PC-9 (cell line): ENCODE measurements at regions not wholly inside any gene's neighbourhood (a gene's known extent, or its start where the extent isn't known, plus 50 kb on each side); places are given as distances from the start of the nearest gene placed in this dataset.

Source experiments
- BruUV-seq: library from RNA; stranded (reverse); fragments of 400-500 nt; replicated peaks from 2 replicates; lab custom pipeline; 2021; lab: Mats Ljungman, UMichigan
- CTCF ChIA-PET: fragments of 300-600 bp; sonication (Branson Sonifier 250); formaldehyde crosslinking; loops from one replicate; lab custom pipeline; 2022; ENCODE audit warnings: antibody characterized with exemption; lab: Charles Lee
- POLR2A ChIA-PET: fragments of 300-600 bp; sonication (Branson Sonifier 250); formaldehyde crosslinking; loops from one replicate; lab custom pipeline; 2022; ENCODE audit warnings: antibody characterized with exemption; ENCODE audit not compliant: unreplicated experiment; lab: Charles Lee
- DNase-seq, 2 experiments: peaks; one replicate each; pipeline versions ENCODE4 v3.0.0 to v3.0.0-alpha.2; 2015 to 2022; ENCODE audit warnings: mixed read lengths in 1 of 2
- H2AFZ ChIP-seq: fragments of 200-600 bp; sonication (generic); 2 replicates; pipeline ENCODE4 v1.8.1; 2017; ENCODE audit warnings: antibody characterized with exemption
- H3F3A ChIP-seq: fragments of 200-600 bp; sonication (generic); 2 replicates; pipeline ENCODE4 v1.8.1; 2017; ENCODE audit warnings: antibody characterized with exemption, mild to moderate bottlenecking, low read depth; ENCODE audit not compliant: insufficient read depth
- H3K27ac ChIP-seq: fragments of 200-600 bp; sonication (generic); 2 replicates; pipeline ENCODE4 v1.6.1; 2016; ENCODE audit warnings: mixed run types
- H3K27me3 ChIP-seq: fragments of 200-600 bp; sonication (generic); 2 replicates; pipeline ENCODE4 v1.6.1; 2016; ENCODE audit warnings: low read depth, mixed run types; ENCODE audit not compliant: insufficient read depth
- H3K36me3 ChIP-seq: fragments of 200-600 bp; sonication (generic); 2 replicates; pipeline ENCODE4 v1.6.1; 2016; ENCODE audit warnings: low read depth, mixed run types
- H3K4me1 ChIP-seq: fragments of 200-600 bp; sonication (generic); replicated peaks from 2 replicates; pipeline ENCODE4 v1.6.1; 2016; ENCODE audit warnings: mixed run types; ENCODE audit not compliant: insufficient read depth
- H3K4me2 ChIP-seq: fragments of 200-600 bp; sonication (generic); 2 replicates; pipeline ENCODE4 v1.6.1; 2017; ENCODE audit warnings: mixed run types
- H3K4me3 ChIP-seq: fragments of 200-600 bp; sonication (generic); 2 replicates; pipeline ENCODE4 v1.6.1; 2016; ENCODE audit warnings: mixed run types
- H3K79me2 ChIP-seq: fragments of 200-600 bp; sonication (generic); 2 replicates; pipeline ENCODE4 v1.6.1; 2017; ENCODE audit warnings: low read depth, mixed run types
- H3K9me2 ChIP-seq: fragments of 200-600 bp; sonication (generic); 2 replicates; pipeline ENCODE4 v1.8.1; 2017; ENCODE audit warnings: mild to moderate bottlenecking; ENCODE audit not compliant: insufficient read depth
- H3K9me3 ChIP-seq: fragments of 200-600 bp; sonication (generic); 2 replicates; pipeline ENCODE4 v1.8.1; 2016; ENCODE audit warnings: low read depth; ENCODE audit not compliant: insufficient read depth
- H4K20me1 ChIP-seq: fragments of 200-600 bp; sonication (generic); 2 replicates; pipeline ENCODE4 v1.8.1; 2017; ENCODE audit not compliant: insufficient read depth
- CTCF ChIP-seq: fragments of 200-600 bp; sonication (generic); conservative IDR thresholded peaks from 2 replicates; pipeline ENCODE4 v1.6.1; 2017; ENCODE audit warnings: mixed run types, antibody characterized with exemption, mild to moderate bottlenecking, moderate library complexity
- EZH2 ChIP-seq: fragments of 200-600 bp; sonication (generic); IDR thresholded peaks from 2 replicates; pipeline ENCODE4 v1.8.0; 2017; ENCODE audit warnings: antibody characterized with exemption, low read depth
- intact Hi-C: fragments of 100-400 bp; cut with micrococcal nuclease; formaldehyde crosslinking; loops from one replicate; pipeline ENCODE4 v1.10.0; 2022; ENCODE audit not compliant: unreplicated experiment

- Histone ChIP-seq H2AFZ (no peak overlapping the region), H3K4me3 (no peak overlapping the region), H3K9me3 (no peaks in the 10 kb centered on the region), H3K36me3 (no peaks in the 10 kb centered on the region), H3K79me2 (no peaks in the 10 kb centered on the region), H3K9me2 (no peaks in the 10 kb centered on the region), H3K4me2 (no peak overlapping the region), H3F3A (no peaks in the 10 kb centered on the region), H3K27ac (no peak overlapping the region), H4K20me1 (no peaks in the 10 kb centered on the region), H3K4me1 (no peaks in the 10 kb centered on the region), H3K27me3 (no peaks in the 10 kb centered on the region)
- POLR2A ChIA-PET: no interaction called here
- CTCF ChIA-PET: interaction anchor here (0.5 kb wide), 1 partner anchor 37 kb away, joined by 4 read pairs; no protein-coding TSS in a partner anchor
- no TSS peak for BruUV-seq
- no peak for TF ChIP-seq EZH2
- TF ChIP-seq CTCF: no peak
- DNase-seq: no peak
- intact Hi-C loops: no loop called here
These were observed 53.8 kb downstream of the ADM start for GRCh38 chr11:10358696-10359095.

GRCh38 chr11:10359171-10359570 is 54.3 kb downstream of the ADM start:
- CTCF ChIA-PET: interaction anchor here (0.5 kb wide), 1 partner anchor 37 kb away, joined by 4 read pairs; no protein-coding TSS in a partner anchor
- intact Hi-C loops: no loop called here
- no peak overlapping the region for H2AFZ ChIP-seq
- H3K4me3 ChIP-seq: no peak overlapping the region
- H3K9me2 ChIP-seq: no peaks in the 10 kb centered on the region
- no peak for DNase-seq
- no peaks in the 10 kb centered on the region for H3K9me3 ChIP-seq
- no peaks in the 10 kb centered on the region for H3K27me3 ChIP-seq
- H3K4me2 ChIP-seq: no peak overlapping the region
- no peaks in the 10 kb centered on the region for H4K20me1 ChIP-seq
- H3K4me1 ChIP-seq: no peaks in the 10 kb centered on the region
- no peaks in the 10 kb centered on the region for H3F3A ChIP-seq
- POLR2A ChIA-PET: no interaction called here
- TF ChIP-seq EZH2: no peak
- no peak for TF ChIP-seq CTCF
- H3K36me3 ChIP-seq: no peaks in the 10 kb centered on the region
- H3K79me2 ChIP-seq: no peaks in the 10 kb centered on the region
- no TSS peak for BruUV-seq
- no peak overlapping the region for H3K27ac ChIP-seq

GRCh38 chr11:10360835-10361234 is 56.0 kb downstream of the ADM start:
- no peaks in the 10 kb centered on the region for H3K27me3 ChIP-seq
- DNase-seq: no peak
- no peak for TF ChIP-seq EZH2
- TF ChIP-seq CTCF: no peak
- POLR2A ChIA-PET: no interaction called here
- no peaks in the 10 kb centered on the region for H3K9me2 ChIP-seq
- no peaks in the 10 kb centered on the region for H3F3A ChIP-seq
- no peak overlapping the region for H3K4me2 ChIP-seq
- no peak overlapping the region for H2AFZ ChIP-seq
- intact Hi-C loops: no loop called here
- BruUV-seq: no TSS peak
- H3K9me3 ChIP-seq: no peaks in the 10 kb centered on the region
- H4K20me1 ChIP-seq: no peaks in the 10 kb centered on the region
- H3K27ac ChIP-seq: no peak overlapping the region
- CTCF ChIA-PET: no interaction called here
- no peaks in the 10 kb centered on the region for H3K79me2 ChIP-seq
- no peak overlapping the region for H3K4me3 ChIP-seq
- H3K36me3 ChIP-seq: no peaks in the 10 kb centered on the region
- H3K4me1 ChIP-seq: no peaks in the 10 kb centered on the region
